H4 (cell line): ENCODE measurements at regions not wholly inside any gene's neighbourhood (a gene's known extent, or its start where the extent isn't known, plus 50 kb on each side); places are given as distances from the start of the nearest gene placed in this dataset.
"Not testable (repeated sequence)": the region's sequence is repeated elsewhere in the genome, so short reads cannot be mapped to it uniquely, and the experiment has no call there.

ENCODE experiments used
- DNase-seq: peaks from one replicate; pipeline ENCODE4 v3.0.0-alpha.2; 2015; ENCODE audit warnings: low spot score

DNA sequence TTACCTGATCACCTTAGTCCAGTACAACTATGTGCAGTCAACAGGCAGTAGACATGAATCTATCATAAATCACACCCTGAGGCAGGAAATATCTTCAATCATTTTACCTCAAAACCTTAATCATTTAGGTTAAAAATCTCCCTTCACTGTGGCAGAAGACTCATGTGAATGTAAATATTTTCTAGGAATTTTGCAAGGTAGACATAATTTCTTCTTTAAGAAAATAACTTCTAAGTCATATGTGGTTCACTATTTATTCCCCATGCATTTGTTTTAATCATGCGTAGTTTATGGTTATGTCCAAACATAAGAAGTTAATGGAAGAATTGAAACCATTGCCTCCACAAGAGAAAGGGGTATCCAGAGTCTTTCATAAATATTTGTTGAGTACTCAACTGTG is 97.0 kb downstream of the HMHB1 start:
- DNase-seq: no peak

DNA sequence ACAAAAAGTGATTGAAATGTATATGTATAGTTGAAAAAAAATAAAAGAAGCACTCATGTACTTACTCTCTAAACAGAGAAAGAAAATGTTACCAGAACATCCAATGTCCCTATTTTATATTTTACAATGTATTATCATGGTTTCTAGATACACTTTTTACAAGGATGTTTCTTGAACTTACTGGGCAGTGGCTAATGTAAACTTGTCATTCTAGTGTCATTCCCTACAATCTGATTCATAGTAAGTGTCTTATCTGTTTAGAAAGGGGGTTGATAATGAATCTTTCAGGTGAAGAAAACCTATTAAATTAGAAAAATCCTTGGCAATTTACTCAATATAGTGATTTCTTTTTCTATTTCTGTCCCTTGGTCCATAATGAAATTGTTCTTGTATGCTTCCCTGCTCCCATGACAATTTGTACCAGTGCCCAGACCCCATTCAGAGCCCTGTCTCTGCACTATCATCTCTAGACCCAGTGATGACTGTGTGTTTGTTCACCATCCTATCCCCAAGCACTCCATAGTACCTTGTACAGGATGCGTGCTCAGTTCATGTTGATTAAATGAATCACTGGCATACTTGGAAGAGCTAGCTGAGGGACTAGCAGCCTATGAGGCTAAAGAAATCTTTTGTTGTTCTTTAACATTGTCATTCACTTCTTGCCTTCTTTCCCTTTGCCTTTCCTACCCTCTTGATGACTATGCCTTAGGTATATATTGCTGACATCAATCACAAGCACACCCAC is 101.2 kb downstream of the HMHB1 start:
- DNase-seq: no peak

DNA sequence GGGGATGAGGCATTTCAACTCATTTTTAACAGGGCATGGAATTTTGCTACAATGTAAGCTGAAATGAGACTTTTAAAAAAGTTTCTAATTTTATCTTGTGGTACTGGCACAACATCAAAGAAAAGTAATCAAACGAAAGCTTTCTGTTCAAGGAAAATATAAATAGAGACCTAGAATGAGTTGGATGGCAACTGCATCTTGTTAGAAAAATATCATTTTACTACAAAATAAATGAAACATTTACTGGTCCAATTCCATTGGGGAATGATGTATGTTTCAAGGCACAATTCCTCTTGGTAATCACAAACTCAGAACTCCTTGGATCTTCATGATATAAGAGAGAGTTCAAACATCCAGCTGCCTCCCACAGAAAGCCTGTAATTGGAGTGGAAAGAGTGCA is 102.8 kb downstream of the HMHB1 start:
- no peak for DNase-seq

DNA sequence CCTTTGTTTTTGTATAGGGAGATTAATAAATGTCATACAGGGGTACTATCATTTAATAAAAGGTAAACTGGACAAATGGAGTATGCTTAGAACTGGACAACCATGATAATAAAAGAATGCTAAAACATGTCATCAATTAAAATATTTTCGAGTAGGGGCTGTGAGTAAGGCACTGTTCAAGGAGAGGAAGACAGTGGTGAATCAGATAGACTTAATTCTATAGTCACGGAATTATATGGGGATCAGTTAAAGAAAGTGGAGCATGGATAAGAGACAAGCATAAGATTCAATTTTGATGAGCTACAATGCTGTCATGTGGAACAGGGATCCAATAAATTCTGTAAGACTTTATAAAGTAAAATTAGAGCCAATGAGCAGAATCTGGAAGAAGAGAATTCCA is 104.5 kb downstream of the HMHB1 start:
- no peak for DNase-seq

DNA sequence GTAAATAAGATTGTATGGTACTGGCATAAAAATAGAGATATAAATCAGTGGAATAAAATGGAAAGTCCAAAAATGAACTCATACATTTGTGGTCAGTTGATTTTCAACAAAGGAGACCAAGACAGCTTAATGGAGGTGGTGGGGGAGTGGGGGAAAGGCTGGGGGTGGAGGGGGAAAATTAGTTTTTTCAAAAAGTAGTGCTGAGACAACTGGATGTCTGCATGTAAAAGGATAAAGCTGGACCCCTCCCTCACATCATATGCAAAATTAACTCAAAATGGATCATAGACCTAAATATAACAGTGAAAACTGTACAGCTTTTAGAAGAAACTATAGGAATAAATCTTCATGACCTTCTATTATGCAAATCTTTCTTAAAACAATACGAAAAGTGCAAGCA is 107.0 kb downstream of the HMHB1 start:
- DNase-seq: no peak

DNA sequence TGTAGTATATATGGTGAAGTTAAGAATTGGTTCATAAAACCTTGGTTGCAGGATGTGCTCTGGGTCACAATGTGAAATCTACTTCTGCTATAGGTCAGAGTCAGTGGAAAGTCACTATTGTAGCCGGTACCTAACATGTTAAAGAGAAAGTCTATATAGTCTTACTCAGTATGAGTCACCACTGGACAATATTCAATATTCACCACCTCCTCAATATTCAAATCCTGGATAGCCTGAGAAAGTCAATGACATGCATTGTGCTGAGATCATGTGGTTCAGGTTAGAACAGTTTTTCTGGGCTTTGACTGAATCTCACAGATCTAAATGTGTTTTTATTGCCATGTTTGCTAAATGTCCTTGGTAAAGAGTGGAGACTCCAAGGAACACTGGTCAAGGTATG is 108.8 kb downstream of the HMHB1 start:
- no peak for DNase-seq

DNA sequence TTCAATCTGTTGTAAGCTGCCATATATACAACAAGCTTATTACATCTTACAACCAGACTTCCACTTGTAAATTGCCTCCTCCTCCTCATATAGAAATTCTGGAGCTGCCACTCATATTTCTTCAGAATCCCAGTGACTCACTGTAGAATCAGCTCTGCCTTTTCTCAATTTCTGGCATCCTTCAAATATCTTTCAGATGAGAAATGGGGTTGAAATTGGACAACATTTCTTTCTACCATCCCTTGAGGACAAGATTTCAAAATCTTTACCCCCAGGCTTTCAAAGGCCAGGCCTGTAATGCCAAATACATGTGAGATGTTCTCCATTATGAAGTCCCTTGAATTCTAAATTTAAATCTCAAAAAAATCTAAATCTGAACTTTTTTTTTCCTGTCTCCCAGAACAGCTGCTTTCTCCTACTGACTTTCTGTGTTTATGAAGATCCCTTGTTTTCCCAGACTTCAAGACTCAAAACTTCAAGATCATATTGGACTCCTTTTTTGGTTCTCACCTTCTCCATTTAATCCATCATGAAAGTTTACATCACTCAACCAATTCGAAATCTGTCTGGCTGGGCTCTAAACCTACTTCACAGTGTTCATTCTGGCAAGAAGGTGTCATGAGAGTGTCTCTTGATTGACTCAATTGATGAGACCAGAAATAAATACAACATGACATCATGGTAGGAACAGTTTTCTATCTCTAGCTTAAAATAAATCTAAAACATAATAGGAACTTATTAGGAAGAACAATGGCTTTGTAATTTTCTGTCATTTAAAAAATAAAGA is 109.8 kb downstream of the HMHB1 start:
- no peak for DNase-seq

DNA sequence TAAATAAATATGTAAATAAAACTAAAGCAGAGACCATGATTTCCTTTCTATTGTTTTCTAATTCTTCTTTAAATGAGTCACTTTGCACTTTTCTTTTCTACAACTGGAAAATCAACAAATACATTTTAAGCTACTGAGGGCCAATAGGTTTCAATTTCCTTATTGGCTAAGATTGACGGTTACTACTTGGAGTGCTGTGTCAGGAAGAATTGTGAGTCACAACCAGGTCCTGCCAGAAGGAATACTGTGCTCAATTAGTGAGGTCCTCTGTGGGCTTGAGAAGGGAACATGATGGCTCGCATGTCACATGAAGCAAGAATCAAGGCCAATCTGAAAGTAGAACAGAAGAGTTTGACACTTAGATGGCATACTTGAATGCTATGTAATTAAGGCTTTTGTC is 110.8 kb downstream of the HMHB1 start:
- peak; percentile 71 for DNase-seq

DNA sequence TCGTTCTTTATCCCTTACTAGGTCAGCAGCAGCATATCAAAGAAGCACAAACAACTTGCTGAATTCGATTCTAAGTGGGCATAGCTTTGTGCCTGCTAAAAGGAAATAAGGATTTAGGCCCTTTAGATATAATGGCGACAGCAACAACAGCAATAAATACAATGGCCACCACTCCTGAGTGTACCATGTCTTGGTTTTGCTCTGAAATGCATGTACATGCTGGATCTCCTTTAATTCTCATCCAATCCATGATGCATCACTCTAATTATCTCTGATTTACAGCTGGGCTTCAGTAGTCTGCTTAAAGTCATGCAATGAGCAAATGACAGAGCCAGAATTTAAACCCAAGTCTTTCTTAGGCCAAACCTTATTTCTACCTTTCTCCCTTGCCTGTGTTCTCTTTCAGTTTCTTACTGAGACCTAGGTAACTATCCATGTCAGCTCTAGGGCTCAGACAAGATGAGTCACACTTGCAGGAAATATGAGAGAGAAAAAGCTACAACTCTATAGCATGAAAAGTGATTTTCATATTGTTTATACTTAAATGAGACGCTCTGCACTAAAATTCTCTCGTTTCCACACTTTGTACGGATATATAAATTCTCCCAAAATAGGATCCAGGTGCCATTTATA is 111.8 kb downstream of the HMHB1 start:
- DNase-seq: peak; percentile 65

DNA sequence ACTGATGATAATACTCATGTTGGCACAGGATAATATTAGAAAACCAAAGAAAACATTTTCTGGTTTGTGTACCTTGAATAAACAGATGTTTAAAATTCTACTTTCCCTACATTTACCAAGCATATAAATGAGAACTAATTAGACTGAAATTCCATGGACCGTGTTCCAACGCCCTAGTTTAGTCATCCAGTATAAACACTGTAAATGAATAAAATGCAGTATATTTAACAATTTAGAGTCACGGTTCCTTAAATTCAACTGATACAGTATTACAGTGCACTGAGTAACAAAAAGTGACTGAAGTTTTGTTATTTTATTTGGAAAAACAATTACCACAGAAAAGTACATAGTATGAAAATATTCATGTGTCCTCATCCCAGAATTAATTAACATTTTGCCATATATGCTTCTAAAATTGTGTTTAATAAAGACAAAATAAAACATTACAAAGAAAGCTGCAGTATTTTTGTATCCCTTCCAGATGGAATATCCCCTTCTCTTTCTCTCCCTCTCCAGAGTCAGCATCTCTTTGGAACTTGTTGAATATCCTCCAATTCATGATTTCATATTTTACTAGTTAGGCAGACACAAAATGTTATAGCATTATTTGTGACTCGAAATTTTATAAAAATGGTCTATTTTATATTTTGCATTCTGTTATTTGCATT is 112.5 kb downstream of the HMHB1 start:
- DNase-seq: peak; percentile 26

DNA sequence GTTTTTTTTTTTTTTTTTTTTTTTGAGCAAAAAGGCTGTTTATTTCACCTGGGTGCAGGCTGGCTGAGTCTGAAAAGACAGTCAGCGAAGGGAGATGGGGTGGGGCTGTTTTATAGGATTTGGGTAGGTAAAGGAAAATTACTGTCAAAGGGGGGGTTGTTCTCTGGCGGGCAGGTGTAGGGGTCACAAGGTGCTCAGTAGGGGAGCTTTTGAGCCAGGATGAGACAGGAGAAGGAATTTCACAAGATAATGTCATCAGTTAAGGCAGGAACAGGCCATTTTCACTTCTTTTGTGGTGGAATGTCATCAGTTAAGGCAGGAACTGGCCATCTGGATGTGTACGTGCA is 113.0 kb downstream of the HMHB1 start:
- DNase-seq: not testable (repeated sequence)

DNA sequence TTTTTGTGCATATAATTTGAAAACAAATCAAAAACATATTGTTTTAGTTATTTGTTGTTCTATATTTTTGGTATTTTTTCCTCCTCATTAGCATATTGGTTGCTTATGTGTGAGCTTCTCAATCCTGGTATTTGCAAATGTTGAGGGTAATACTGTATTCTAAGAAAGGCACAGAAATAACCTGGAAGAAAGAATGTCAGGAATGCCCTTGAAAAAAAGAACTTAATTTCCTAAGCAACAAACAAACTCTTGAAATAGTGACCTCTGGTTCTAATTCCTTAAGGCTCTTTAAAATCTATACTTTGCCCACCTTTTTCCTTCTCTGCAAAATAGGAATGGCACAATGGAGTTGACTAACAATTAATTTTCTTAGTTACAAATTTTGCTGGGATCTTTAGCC is 117.5 kb downstream of the HMHB1 start:
- DNase-seq: no peak

DNA sequence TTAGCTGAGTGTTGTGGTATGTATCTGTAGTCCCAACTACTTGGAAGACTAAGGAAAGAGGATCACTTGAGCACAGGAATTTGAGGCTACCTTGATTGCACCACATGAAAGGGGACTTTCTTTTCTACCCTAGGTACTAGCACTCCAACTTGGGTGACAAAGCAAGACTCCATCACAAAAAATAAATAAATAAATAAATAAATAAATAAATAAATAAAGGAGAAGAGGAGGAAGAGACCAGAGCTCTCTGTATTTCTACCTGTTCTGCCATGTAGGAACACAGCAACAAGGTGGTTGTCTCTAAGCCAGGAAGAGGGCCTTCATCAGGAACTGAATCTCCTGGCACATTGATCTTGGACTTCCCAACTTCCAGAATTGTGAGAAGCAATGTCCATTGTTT is 118.6 kb downstream of the HMHB1 start:
- DNase-seq: no peak

DNA sequence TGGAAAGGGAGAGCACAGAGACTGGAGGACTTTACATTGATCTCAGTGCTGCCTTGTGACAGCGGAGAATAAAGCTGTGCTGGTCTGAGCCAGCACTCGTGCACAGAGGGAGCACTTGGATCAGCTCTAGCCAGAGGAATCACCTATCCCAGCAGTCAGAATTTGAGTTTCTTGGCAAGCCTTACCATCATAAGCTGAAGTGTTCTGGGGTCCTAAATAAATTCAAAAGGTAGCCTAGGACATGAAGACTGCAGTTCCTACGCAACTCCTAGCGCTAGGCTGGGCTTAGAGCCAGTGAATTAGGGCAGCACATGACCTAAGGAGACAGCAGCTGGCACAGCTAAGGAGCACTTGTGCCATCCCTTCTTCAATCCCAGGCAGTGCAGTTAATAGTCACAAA is 119.5 kb downstream of the HMHB1 start:
- peak; percentile 17 for DNase-seq

DNA sequence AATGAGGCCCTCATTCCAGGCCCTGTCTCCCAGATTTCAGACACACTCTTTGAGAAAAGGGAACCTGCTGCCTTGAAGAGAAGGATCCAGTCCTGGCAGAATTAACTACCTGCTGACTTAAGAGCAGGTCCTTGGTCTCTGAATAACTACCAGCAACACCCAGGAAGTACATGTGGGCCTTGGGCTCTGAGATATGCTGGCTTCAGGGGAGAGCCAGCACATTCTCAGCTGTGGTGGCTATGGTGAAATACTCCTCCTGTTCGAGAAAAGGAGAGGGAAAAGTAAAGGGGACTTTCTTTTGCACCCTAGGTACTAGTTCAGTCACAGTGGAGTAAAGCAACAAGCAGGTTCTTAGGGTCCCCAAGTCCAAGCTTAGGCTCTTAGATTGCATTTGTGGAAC is 120.0 kb downstream of the HMHB1 start:
- DNase-seq: no peak

DNA sequence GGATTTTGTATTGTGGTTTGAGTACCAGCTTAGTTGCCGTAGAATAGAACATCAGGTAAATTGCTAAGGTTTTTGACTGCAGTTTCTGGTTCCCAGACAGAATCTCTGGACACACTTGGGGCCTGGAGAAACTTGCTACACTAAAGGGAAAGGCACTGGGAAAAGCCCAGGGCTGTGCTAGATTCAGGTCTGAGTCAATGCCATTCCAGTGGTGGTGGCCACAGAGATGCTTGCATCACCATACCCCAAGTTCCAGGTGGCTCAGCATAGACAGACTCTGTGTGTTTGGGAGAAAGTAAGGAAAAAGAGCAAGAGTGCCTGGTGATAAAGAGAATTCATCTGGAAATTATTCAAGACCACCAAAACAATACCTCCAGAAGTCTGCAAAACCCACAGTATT is 120.6 kb downstream of the HMHB1 start:
- no peak for DNase-seq

DNA sequence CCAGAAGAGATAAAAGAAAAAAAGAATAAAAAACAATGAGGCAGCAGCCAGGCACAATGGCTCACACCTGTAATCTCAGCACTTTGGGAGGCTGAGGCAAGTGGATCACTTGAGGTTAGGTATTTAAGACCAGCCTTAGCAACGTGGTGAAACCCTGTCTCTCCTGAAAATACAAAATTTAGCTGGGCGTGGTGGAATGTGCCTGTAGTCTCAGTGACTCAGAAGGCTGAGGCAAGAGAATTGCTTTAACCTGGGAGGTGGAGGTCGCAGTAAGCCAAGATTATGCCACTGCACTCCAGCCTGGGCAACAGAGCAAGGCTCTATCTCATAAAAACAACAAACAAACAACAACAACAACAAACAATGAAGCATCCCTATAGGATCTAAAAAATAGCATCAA is 121.5 kb downstream of the HMHB1 start:
- no peak for DNase-seq

DNA sequence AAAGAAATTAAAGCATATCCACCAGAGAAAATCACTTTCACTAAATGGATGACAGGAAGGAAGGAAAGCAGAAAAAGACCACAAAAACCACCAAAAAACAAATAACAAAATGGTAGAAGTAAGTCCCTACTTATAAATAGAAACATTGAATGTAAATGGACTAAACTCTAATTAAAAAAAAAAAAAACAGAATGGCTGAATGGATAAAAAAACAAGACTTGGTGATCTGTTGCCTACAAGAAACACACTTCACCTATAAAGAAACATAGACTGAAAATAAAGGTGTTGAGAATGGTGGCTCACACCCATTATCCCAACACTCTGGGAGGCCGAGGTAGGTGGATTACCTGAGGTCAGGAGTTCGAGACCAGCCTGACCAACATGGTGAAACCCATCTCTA is 122.9 kb downstream of the HMHB1 start:
- DNase-seq: no peak

DNA sequence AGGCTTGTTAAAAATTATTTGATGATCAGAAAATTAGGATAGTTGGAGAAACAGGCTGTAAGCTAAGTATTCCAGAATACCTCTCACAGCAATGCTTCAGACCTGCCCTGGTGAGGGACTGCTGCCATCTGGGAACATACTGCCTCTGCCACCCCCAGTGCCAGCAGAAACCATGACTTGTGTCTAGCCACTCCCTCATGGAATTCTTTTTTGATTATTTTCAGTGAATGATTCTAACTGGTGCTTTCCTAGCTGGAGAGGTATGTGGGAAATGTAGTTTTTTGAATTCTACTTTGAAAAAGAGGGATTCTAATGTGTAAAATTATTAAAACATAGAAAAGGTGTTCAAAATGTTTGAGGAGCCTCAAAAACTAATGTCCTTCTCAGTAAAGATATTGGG is 126.3 kb downstream of the HMHB1 start:
- DNase-seq: no peak

DNA sequence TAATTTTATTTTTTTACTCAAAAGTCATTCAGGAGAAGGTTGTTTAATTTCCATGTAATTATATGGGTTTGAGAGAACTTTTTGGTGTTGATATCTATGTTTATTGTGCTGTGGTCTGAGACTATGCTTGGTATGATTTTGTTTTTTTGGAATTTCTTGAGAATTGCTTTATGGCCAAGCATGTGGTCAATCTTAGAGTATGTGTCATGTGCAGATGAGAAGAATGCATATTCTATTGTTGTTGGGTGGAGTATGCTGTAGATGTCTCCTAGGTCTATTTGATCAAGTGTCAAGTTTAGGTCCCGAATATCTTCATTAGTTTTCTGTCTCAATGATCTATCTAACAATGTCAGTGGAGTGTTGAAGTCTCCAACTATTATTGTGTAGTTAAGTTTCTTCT is 134.9 kb downstream of the HMHB1 start:
- DNase-seq: no peak

DNA sequence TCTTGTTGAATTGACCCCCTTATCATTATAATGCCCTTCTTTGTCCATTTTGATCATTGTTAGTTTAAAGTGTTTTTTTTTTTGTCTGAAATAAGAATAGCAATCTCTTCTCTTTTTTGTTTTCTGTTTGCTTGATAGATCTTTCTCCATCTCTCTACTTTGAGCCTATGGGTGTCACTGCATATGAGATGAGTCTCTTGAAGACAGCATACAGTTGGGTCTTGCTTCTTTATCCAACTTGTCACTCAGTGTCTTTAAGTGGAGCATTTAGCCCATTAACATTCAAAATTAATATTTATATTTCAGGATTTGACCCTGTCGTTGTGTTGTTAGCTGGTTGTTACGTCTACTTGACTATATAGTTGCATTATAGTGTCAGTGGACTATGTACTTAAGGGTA is 135.4 kb downstream of the HMHB1 start:
- DNase-seq: no peak

DNA sequence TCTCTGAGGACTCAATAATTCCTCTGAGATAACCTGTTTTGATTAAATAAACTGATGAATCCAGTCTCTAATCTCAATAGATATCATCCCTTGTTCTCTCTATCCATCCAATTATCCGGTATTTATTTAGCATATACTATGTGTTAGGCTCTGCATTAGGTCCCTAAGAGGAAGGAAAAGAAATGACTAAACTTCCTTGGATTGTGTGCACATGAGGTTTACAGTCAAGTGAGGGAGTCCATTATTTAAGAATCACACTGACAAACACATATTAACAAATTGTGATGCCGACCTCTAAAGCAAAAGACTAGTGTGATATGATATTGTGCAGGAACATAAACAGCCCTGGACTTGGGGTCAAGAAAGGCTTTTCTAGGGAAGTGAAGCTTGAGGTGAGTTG is 140.8 kb downstream of the HMHB1 start:
- DNase-seq: no peak

DNA sequence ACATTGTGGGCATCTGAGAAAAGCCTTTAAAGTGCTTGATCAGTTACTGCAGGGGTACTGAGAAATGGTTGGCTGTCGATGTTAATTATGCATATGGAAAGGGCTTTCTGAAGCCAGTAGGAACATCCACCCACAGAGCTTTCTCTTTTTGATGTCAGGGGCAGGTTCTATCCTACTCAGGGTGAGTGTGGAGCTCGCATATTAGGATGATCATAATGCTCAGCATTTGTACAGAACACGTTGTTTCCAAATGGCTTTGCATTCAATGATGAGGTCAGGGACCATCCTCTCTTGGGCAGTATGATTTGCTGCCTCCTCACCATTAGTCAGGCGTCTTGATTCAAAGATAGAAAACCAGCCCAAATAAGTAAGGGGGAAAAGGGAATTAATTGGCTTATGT is 141.9 kb downstream of the HMHB1 start:
- DNase-seq: no peak
